K562 (cell line): ENCODE measurements at regions not wholly inside any gene's neighbourhood (a gene's known extent, or its start where the extent isn't known, plus 50 kb on each side); places are given as distances from the start of the nearest gene placed in this dataset.
"Not testable (repeated sequence)": the region's sequence is repeated elsewhere in the genome, so short reads cannot be mapped to it uniquely, and the experiment has no call there.

Source experiments
- ATAC-seq: fragments of 200-7000 bp; cut with Tn5 transposase; 3 replicates; pipeline ENCODE4 v1.9.1; 2020; ENCODE audit warnings: moderate library complexity
- BruUV-seq: library from RNA; stranded (reverse); fragments of 400-500 nt; replicated peaks from 2 replicates; lab custom pipeline; 2021; lab: Mats Ljungman, UMichigan
- CTCF ChIA-PET: fragments of 300-600 bp; formaldehyde crosslinking; extraction: SDS; loops from one replicate; lab custom pipeline; 2021; ENCODE audit warnings: low intra/inter-chr PET ratio; lab: Yijun Ruan, JAX
- POLR2A ChIA-PET: fragments of 300-600, 350-650 bp; sonication (Branson Sonifier 250); formaldehyde crosslinking; extraction: SDS; loops from one replicate; lab custom pipeline; 2021; ENCODE audit warnings: antibody characterized with exemption, inconsistent platforms; lab: Yijun Ruan, JAX
- DNase-seq, 4 experiments: peaks; one replicate each; pipeline versions ENCODE4 v3.0.0 to v3.0.0-alpha.2; 2011 to 2018; ENCODE audit warnings: low spot score in 3 of 4, mixed read lengths in 3 of 4; ENCODE audit errors: extremely low read depth in 1 of 4
- FAIRE-seq: peaks from 2 replicates; lab custom pipeline; 2011; peaks lifted over from hg19 to GRCh38; lab: Jason Lieb, UNC
- H2AFZ ChIP-seq: 2 replicates; pipeline ENCODE4 v1.6.0; 2011; ENCODE audit warnings: low read depth, low read length, control low read depth, inconsistent platforms
- H3K27ac ChIP-seq: fragments of 200-600 bp; 3 replicates; pipeline ENCODE4 v1.8.0; 2011; ENCODE audit warnings: low read depth, mild to moderate bottlenecking, control low read depth, inconsistent platforms, low read length, moderate library complexity, mixed read lengths; ENCODE audit errors: extremely low read depth
- H3K27me3 ChIP-seq, 2 experiments: fragments of 300-600 bp in 1 of 2; 2 replicates in 1 of 2; 3 replicates in 1 of 2; pipeline versions ENCODE4 v1.6.0 to v1.8.0; 2011; ENCODE audit warnings: inconsistent platforms in 2 of 2, low read length in 2 of 2, mild to moderate bottlenecking in 1 of 2, mixed read lengths in 1 of 2, moderate library complexity in 1 of 2; ENCODE audit not compliant: control insufficient read depth in 2 of 2, insufficient read depth in 2 of 2
- H3K36me3 ChIP-seq: fragments of 300-600 bp; 3 replicates; pipeline ENCODE4 v1.8.0; 2011; ENCODE audit warnings: mild to moderate bottlenecking, low read length, inconsistent platforms; ENCODE audit not compliant: control insufficient read depth, insufficient read depth
- H3K4me1 ChIP-seq, 2 experiments: fragments of 200-600 bp in 1 of 2; replicated peaks in 1 of 2; 2 replicates in 1 of 2; 3 replicates in 1 of 2; pipeline versions ENCODE4 v1.5.1 to v1.8.0; 2011; ENCODE audit warnings: inconsistent platforms in 2 of 2, low read length in 2 of 2, mild to moderate bottlenecking in 1 of 2, mixed read lengths in 1 of 2, moderate library complexity in 1 of 2; ENCODE audit not compliant: control insufficient read depth in 2 of 2, insufficient read depth in 2 of 2
- H3K4me2 ChIP-seq: 2 replicates; pipeline ENCODE4 v1.6.1; 2011; ENCODE audit warnings: low read length, control low read depth, inconsistent platforms, mixed read lengths; ENCODE audit not compliant: insufficient read depth
- H3K4me3 ChIP-seq: fragments of 200-600 bp; sonication (generic), shearing (Covaris generic); 2 replicates; pipeline ENCODE4 v1.5.1; 2016; ENCODE audit warnings: control low read depth, inconsistent platforms
- H3K79me2 ChIP-seq: fragments of 200-600 bp; 3 replicates; pipeline ENCODE4 v1.8.0; 2011; ENCODE audit warnings: low read length, inconsistent platforms; ENCODE audit not compliant: control insufficient read depth, insufficient read depth
- H3K9ac ChIP-seq, 2 experiments: 2 replicates each; pipeline versions ENCODE4 v1.6.0 to v1.6.1; 2011; ENCODE audit warnings: low read depth in 2 of 2, low read length in 2 of 2, control low read depth in 1 of 2, inconsistent platforms in 1 of 2, mild to moderate bottlenecking in 1 of 2, mixed read lengths in 1 of 2; ENCODE audit not compliant: insufficient read depth in 1 of 2
- H3K9me1 ChIP-seq: one replicate; pipeline ENCODE4 v1.6.0; 2011; ENCODE audit warnings: inconsistent platforms, mild to moderate bottlenecking, low read length, moderate library complexity; ENCODE audit not compliant: control insufficient read depth, insufficient read depth
- H3K9me3 ChIP-seq: replicated peaks from 2 replicates; pipeline ENCODE4 v1.5.1; 2011; ENCODE audit warnings: low read depth, low read length, inconsistent platforms; ENCODE audit not compliant: control insufficient read depth, insufficient read depth
- H4K20me1 ChIP-seq: replicated peaks from 2 replicates; pipeline ENCODE4 v1.6.1; 2011; ENCODE audit warnings: low read length, inconsistent platforms, mixed read lengths; ENCODE audit not compliant: control insufficient read depth, insufficient read depth
- CEBPB ChIP-seq: fragments of 450-650 bp; IDR thresholded peaks from 2 replicates; pipeline ENCODE4 v1.6.1; 2016; ENCODE audit warnings: missing genetic modification characterization, missing compliant biosample characterization
- CEBPG ChIP-seq, 3 experiments: fragments of 200-800 bp in 1 of 3; sonication (Bioruptor generic) in 1 of 3; sonication (generic) in 1 of 3; formaldehyde crosslinking in 1 of 3; IDR thresholded peaks in 2 of 3; conservative IDR thresholded peaks in 1 of 3; 2 replicates each; pipeline versions ENCODE4 v1.6.1 to v1.8.0; 2016 to 2022; ENCODE audit warnings: missing compliant biosample characterization in 2 of 3, missing genetic modification characterization in 2 of 3, mild to moderate bottlenecking in 1 of 3, missing genetic modification reagents in 1 of 3
- TAF9B ChIP-seq: fragments of 450-650 bp; IDR thresholded peaks from 2 replicates; pipeline ENCODE4 v1.6.1; 2018; ENCODE audit warnings: mild to moderate bottlenecking; ENCODE audit not compliant: partially characterized antibody
- TRIM24 ChIP-seq, 2 experiments: fragments of 450-650 bp; IDR thresholded peaks; 2 replicates each; pipeline ENCODE4 v1.6.1; 2016
- WGBS: fragments of 100-300 bp; shearing (Covaris generic); methylation state at CpG from one replicate; pipeline ENCODE4 v1.1.6; 2016; ENCODE audit warnings: low coverage, mixed read lengths; ENCODE audit not compliant: insufficient coverage; ENCODE audit errors: missing lambda C conversion rate; 5-methylcytosine and 5-hydroxymethylcytosine counted together
- in situ Hi-C: fragments of 300-500 bp; cut with MboI; formaldehyde crosslinking; loops from 4 replicates; pipeline ENCODE4 v1.15.0; 2018; ENCODE audit warnings: inconsistent platforms, mixed read lengths
- intact Hi-C: fragments of 100-400 bp; cut with micrococcal nuclease; formaldehyde crosslinking; loops from 2 replicates; pipeline ENCODE4 v1.14.2; 2022
- TF ChIP-seq, protein P1 (sequence below), 2 experiments: fragments of 450-650 bp in 1 of 2; sonication (generic) in 1 of 2; formaldehyde crosslinking in 1 of 2; IDR thresholded peaks in 1 of 2; conservative IDR thresholded peaks in 1 of 2; 2 replicates each; pipeline versions ENCODE4 v1.6.1 to v1.8.1; 2016 to 2023; ENCODE audit warnings: mild to moderate bottlenecking in 2 of 2, moderate library complexity in 2 of 2, inconsistent platforms in 1 of 2, missing genetic modification reagents in 1 of 2
- TF ChIP-seq, protein P2 (sequence below): IDR thresholded peaks from 2 replicates; pipeline ENCODE4 v1.6.1; 2016; ENCODE audit warnings: missing genetic modification characterization, missing compliant biosample characterization

DNA sequence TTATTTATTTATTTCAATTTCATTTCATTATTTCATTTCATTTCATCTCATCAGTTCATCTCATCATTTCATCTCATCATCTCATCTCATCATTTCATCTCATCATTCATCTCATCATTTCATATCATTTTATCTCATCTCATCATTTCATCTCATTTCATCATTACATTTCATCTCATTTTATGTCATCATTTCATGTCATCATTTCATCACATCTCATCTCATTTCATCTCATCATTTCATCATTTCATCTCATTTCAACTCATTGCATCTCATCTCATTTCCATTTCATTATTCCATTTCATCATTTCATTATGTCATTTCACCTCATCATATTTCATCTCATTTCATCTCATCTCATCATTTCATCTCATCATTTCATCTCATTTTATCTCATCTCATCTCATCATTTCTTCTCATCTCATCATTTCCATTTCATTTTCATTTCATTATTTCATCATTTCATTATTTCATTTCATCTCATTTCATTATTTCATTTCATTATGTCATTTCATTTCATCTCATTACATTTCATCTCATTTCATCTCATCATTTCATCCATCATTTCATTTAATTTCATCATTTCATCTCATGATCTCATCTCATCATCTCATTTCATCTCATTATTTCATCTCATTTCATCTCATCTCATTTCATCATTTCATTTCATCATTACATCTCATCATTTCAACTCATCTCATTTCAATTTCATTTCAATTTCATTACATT lies 2868.6 kb downstream of the RPIA start:
- H3K9me3 ChIP-seq; FAIRE-seq; intact Hi-C loops; H3K9me1 ChIP-seq; H3K4me1 ChIP-seq; H2AFZ ChIP-seq; ATAC-seq; H3K4me3 ChIP-seq; POLR2A ChIA-PET; H3K36me3 ChIP-seq; H3K79me2 ChIP-seq; H3K4me2 ChIP-seq; in situ Hi-C loops; H3K27me3 ChIP-seq; H3K9ac ChIP-seq; TF ChIP-seq CEBPG (CRISPR knock-in tag; IDR thresholded peaks at IDR 0.05): not testable (repeated sequence)
- peak; percentile 75 for TF ChIP-seq CEBPB
- TF ChIP-seq TAF9B, result peak; percentile 29
- TF ChIP-seq, protein P1, sequence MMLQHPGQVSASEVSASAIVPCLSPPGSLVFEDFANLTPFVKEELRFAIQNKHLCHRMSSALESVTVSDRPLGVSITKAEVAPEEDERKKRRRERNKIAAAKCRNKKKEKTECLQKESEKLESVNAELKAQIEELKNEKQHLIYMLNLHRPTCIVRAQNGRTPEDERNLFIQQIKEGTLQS (IDR thresholded peaks at IDR 0.05), result peak; percentile 47; the same call in 1 of the 2 replicates
- TF ChIP-seq, protein P1 (CRISPR knock-in tag; conservative IDR thresholded peaks at IDR 0.05), result not testable (repeated sequence)
- peak in 1 of 2 experiments; percentile 66; a peak in 2 of 4 replicates for TF ChIP-seq CEBPG (tag; conservative IDR thresholded peaks at IDR 0.05 in 1 of 2, IDR thresholded peaks at IDR 0.05 in 1 of 2)
- peak; percentile 22 to 70; a peak in 1 of 4 replicates for TF ChIP-seq TRIM24 (IDR thresholded peaks at IDR 0.05)
- TF ChIP-seq, protein P2, sequence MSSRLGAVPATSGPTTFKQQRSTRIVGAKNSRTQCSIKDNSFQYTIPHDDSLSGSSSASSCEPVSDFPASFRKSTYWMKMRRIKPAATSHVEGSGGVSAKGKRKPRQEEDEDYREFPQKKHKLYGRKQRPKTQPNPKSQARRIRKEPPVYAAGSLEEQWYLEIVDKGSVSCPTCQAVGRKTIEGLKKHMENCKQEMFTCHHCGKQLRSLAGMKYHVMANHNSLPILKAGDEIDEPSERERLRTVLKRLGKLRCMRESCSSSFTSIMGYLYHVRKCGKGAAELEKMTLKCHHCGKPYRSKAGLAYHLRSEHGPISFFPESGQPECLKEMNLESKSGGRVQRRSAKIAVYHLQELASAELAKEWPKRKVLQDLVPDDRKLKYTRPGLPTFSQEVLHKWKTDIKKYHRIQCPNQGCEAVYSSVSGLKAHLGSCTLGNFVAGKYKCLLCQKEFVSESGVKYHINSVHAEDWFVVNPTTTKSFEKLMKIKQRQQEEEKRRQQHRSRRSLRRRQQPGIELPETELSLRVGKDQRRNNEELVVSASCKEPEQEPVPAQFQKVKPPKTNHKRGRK (tag), result peak; percentile 22; the same call in 1 of the 2 replicates
- TF ChIP-seq, all 486 proteins: peak for 6; not testable (repeated sequence) for 480
- DNase-seq, H3K27ac ChIP-seq, H4K20me1 ChIP-seq, BruUV-seq, CTCF ChIA-PET: not testable (repeated sequence)

- WGBS, result 0% methylated on average over 1 of the region's 2 CpGs
- H3K4me1 ChIP-seq, H3K79me2 ChIP-seq, H2AFZ ChIP-seq, in situ Hi-C loops, H3K9me3 ChIP-seq, FAIRE-seq, H3K9me1 ChIP-seq, DNase-seq, H3K4me2 ChIP-seq, intact Hi-C loops, H3K4me3 ChIP-seq, CTCF ChIA-PET, H3K27me3 ChIP-seq, BruUV-seq, ATAC-seq, H4K20me1 ChIP-seq, POLR2A ChIA-PET, H3K36me3 ChIP-seq, H3K9ac ChIP-seq, H3K27ac ChIP-seq: not testable (repeated sequence)
Measured at GRCh38 chr2:91562184-91562583, 2870.7 kb downstream of the RPIA start.
